ENCODE measurements at regions not wholly inside any gene's neighbourhood (a gene's known extent, or its start where the extent isn't known, plus 50 kb on each side); places are given as distances from the start of the nearest gene placed in this dataset.

GRCh38 chr2:6780765-6781274, 84.9 kb downstream of the CMPK2 start:
- Histone ChIP-seq H3K27me3 (ENCODE audit: control insufficient read depth, insufficient read depth, low read length) (no peaks in the 10 kb centered on the region), H3K9me3 (ENCODE audit: control insufficient read depth, insufficient read depth, low read depth, low read length) (no peaks in the 10 kb centered on the region), H3K27ac (ENCODE audit: low read length) (no peak overlapping the region), H3K4me3 (ENCODE audit: low read depth in 2 of 2, low read length in 2 of 2) (no peak overlapping the region), H3K36me3 (ENCODE audit: control insufficient read depth, insufficient read depth, low read length) (no peaks in the 10 kb centered on the region), H3K4me1 (ENCODE audit: control insufficient read depth, insufficient read depth, low read length) (no peaks in the 10 kb centered on the region)
- no peak for TF ChIP-seq REST (IDR thresholded peaks at IDR 0.05; ENCODE audit: insufficient read depth in 1 of 2, low read depth in 2 of 2, low read length in 1 of 2)
- no peak for TF ChIP-seq TCF7L2 (IDR thresholded peaks at IDR 0.05; ENCODE audit: low read depth, low read length)
- TF ChIP-seq POLR2AphosphoS5 (IDR thresholded peaks at IDR 0.05; ENCODE audit: low read depth, low read length), result no peak
- TF ChIP-seq CTCF (IDR thresholded peaks at IDR 0.05), result no peak
- no peak for TF ChIP-seq SIN3A (IDR thresholded peaks at IDR 0.05; ENCODE audit: borderline replicate concordance, insufficient read depth, low read depth, low read length)
- ChIA-PET CTCF (no interaction called here), POLR2A (no interaction called here)
- DNase-seq (ENCODE audit: low read depth, low spot score), result no peak
- no TSS peak for BruUV-seq (replicated peaks)
- intact Hi-C loops (cut with micrococcal nuclease; ENCODE audit: unreplicated experiment), result no loop called here
- in situ Hi-C loops (cut with HindIII; ENCODE audit: low pct_unique_long_range_greater_than_20kb, low sequenced_read_pairs), result no loop called here
- no peak for ATAC-seq

- ChIA-PET POLR2A (no interaction called here), CTCF (no interaction called here)
- in situ Hi-C loops (cut with HindIII; ENCODE audit: low pct_unique_long_range_greater_than_20kb, low sequenced_read_pairs), result no loop called here
- no peak overlapping the region for H3K4me3 ChIP-seq (ENCODE audit: low read depth in 2 of 2, low read length in 2 of 2)
- H3K27me3 ChIP-seq (ENCODE audit: control insufficient read depth, insufficient read depth, low read length), result no peaks in the 10 kb centered on the region
- intact Hi-C loops (cut with micrococcal nuclease; ENCODE audit: unreplicated experiment), result no loop called here
- H3K27ac ChIP-seq (ENCODE audit: low read length), result no peak overlapping the region
- no peak for DNase-seq (ENCODE audit: low read depth, low spot score)
- no TSS peak for BruUV-seq (replicated peaks)
- no peak for TF ChIP-seq POLR2AphosphoS5 (IDR thresholded peaks at IDR 0.05; ENCODE audit: low read depth, low read length)
- H3K4me1 ChIP-seq (ENCODE audit: control insufficient read depth, insufficient read depth, low read length), result no peaks in the 10 kb centered on the region
- no peaks in the 10 kb centered on the region for H3K9me3 ChIP-seq (ENCODE audit: control insufficient read depth, insufficient read depth, low read depth, low read length)
- ATAC-seq, result no peak
- no peaks in the 10 kb centered on the region for H3K36me3 ChIP-seq (ENCODE audit: control insufficient read depth, insufficient read depth, low read length)
Observed at GRCh38 chr2:6782517-6783237, 83.0 kb downstream of the CMPK2 start.

- Histone ChIP-seq H3K4me1 (ENCODE audit: control insufficient read depth, insufficient read depth, low read length) (no peaks in the 10 kb centered on the region), H3K27ac (ENCODE audit: low read length) (no peak overlapping the region), H3K27me3 (ENCODE audit: control insufficient read depth, insufficient read depth, low read length) (no peaks in the 10 kb centered on the region), H3K9me3 (ENCODE audit: control insufficient read depth, insufficient read depth, low read depth, low read length) (no peaks in the 10 kb centered on the region), H3K36me3 (ENCODE audit: control insufficient read depth, insufficient read depth, low read length) (no peaks in the 10 kb centered on the region), H3K4me3 (ENCODE audit: low read depth in 2 of 2, low read length in 2 of 2) (no peak overlapping the region)
- intact Hi-C loops (cut with micrococcal nuclease; ENCODE audit: unreplicated experiment), result no loop called here
- TF ChIP-seq REST (IDR thresholded peaks at IDR 0.05; ENCODE audit: insufficient read depth in 1 of 2, low read depth in 2 of 2, low read length in 1 of 2) (no peak), TCF7L2 (IDR thresholded peaks at IDR 0.05; ENCODE audit: low read depth, low read length) (no peak), POLR2AphosphoS5 (IDR thresholded peaks at IDR 0.05; ENCODE audit: low read depth, low read length) (no peak)
- POLR2A ChIA-PET, result no interaction called here
- no peak for DNase-seq (ENCODE audit: low read depth, low spot score)
- ATAC-seq, result no peak
- CTCF ChIA-PET, result no interaction called here
- in situ Hi-C loops (cut with HindIII; ENCODE audit: low pct_unique_long_range_greater_than_20kb, low sequenced_read_pairs), result no loop called here
- no TSS peak for BruUV-seq (replicated peaks)
Observed at GRCh38 chr2:6783238-6783614, 82.5 kb downstream of the CMPK2 start.
